ENCODE measurements at regions not wholly inside any gene's neighbourhood (a gene's known extent, or its start where the extent isn't known, plus 50 kb on each side); places are given as distances from the start of the nearest gene placed in this dataset.

- Histone ChIP-seq H3K4me1 (ENCODE audit: low read depth, poor library complexity, severe bottlenecking) (no peaks in the 10 kb centered on the region), H3K36me3 (ENCODE audit: insufficient read depth) (no peaks in the 10 kb centered on the region), H2AFZ (ENCODE audit: low read depth) (no peak overlapping the region), H3K27me3 (ENCODE audit: insufficient read depth, low read depth) (no peaks in the 10 kb centered on the region), H3K4me2 (no peak overlapping the region), H4K20me1 (ENCODE audit: insufficient read depth) (no peaks in the 10 kb centered on the region), H3K9ac (no peak overlapping the region), H3K27ac (no peak overlapping the region), H3K4me3 (IDR thresholded peaks at IDR 0.05; ENCODE audit: insufficient read depth, low read depth, low read length) (no peak overlapping the region), H3K79me2 (ENCODE audit: insufficient read depth, low read depth) (no peaks in the 10 kb centered on the region)
- TF ChIP-seq CTCF (conservative IDR thresholded peaks at IDR 0.05; ENCODE audit: low read depth, low read length) = no peak
These were observed 123.0 kb downstream of the FSCB start for GRCh38 chr14:44384093-44384492.

- no peak overlapping the region for H3K4me2 ChIP-seq
- no peaks in the 10 kb centered on the region for H3K79me2 ChIP-seq (ENCODE audit: insufficient read depth, low read depth)
- no peaks in the 10 kb centered on the region for H3K27me3 ChIP-seq (ENCODE audit: insufficient read depth, low read depth)
- no peaks in the 10 kb centered on the region for H3K36me3 ChIP-seq (ENCODE audit: insufficient read depth)
- no peak overlapping the region for H3K9ac ChIP-seq
- H3K4me3 ChIP-seq (IDR thresholded peaks at IDR 0.05; ENCODE audit: insufficient read depth, low read depth, low read length) = no peak overlapping the region
- no peak overlapping the region for H3K27ac ChIP-seq
- no peak for TF ChIP-seq CTCF (conservative IDR thresholded peaks at IDR 0.05; ENCODE audit: low read depth, low read length)
- H3K4me1 ChIP-seq (ENCODE audit: low read depth, poor library complexity, severe bottlenecking) = no peaks in the 10 kb centered on the region
- H4K20me1 ChIP-seq (ENCODE audit: insufficient read depth) = no peaks in the 10 kb centered on the region
- no peak overlapping the region for H2AFZ ChIP-seq (ENCODE audit: low read depth)
These were observed 123.4 kb downstream of the FSCB start for GRCh38 chr14:44383636-44384035.

- Histone ChIP-seq H3K36me3 (ENCODE audit: insufficient read depth) (no peaks in the 10 kb centered on the region), H2AFZ (ENCODE audit: low read depth) (no peak overlapping the region), H3K27me3 (ENCODE audit: insufficient read depth, low read depth) (no peaks in the 10 kb centered on the region), H3K79me2 (ENCODE audit: insufficient read depth, low read depth) (no peaks in the 10 kb centered on the region), H4K20me1 (ENCODE audit: insufficient read depth) (no peaks in the 10 kb centered on the region), H3K27ac (no peak overlapping the region), H3K4me1 (ENCODE audit: low read depth, poor library complexity, severe bottlenecking) (no peaks in the 10 kb centered on the region), H3K9ac (no peak overlapping the region), H3K4me2 (no peak overlapping the region), H3K4me3 (IDR thresholded peaks at IDR 0.05; ENCODE audit: insufficient read depth, low read depth, low read length) (no peak overlapping the region)
- TF ChIP-seq CTCF (conservative IDR thresholded peaks at IDR 0.05; ENCODE audit: low read depth, low read length) = no peak
These were observed 127.6 kb downstream of the FSCB start for GRCh38 chr14:44379292-44379977.

- no peak overlapping the region for H3K27ac ChIP-seq
- no peaks in the 10 kb centered on the region for H3K4me1 ChIP-seq (ENCODE audit: low read depth, poor library complexity, severe bottlenecking)
- H4K20me1 ChIP-seq (ENCODE audit: insufficient read depth) = no peaks in the 10 kb centered on the region
- H3K9ac ChIP-seq = no peak overlapping the region
- H2AFZ ChIP-seq (ENCODE audit: low read depth) = no peak overlapping the region
- no peak overlapping the region for H3K4me3 ChIP-seq (IDR thresholded peaks at IDR 0.05; ENCODE audit: insufficient read depth, low read depth, low read length)
- no peaks in the 10 kb centered on the region for H3K79me2 ChIP-seq (ENCODE audit: insufficient read depth, low read depth)
- no peaks in the 10 kb centered on the region for H3K36me3 ChIP-seq (ENCODE audit: insufficient read depth)
- no peak overlapping the region for H3K4me2 ChIP-seq
- TF ChIP-seq CTCF (conservative IDR thresholded peaks at IDR 0.05; ENCODE audit: low read depth, low read length) = no peak
- H3K27me3 ChIP-seq (ENCODE audit: insufficient read depth, low read depth) = no peaks in the 10 kb centered on the region
These were observed 132.2 kb downstream of the FSCB start for GRCh38 chr14:44374906-44375305.

All from KMS-11 (cell line).